Effector memory CD8-positive, alpha-beta T cell (primary cell): ENCODE measurements at regions not wholly inside any gene's neighbourhood (a gene's known extent, or its start where the extent isn't known, plus 50 kb on each side); places are given as distances from the start of the nearest gene placed in this dataset.

Experiments
- ATAC-seq: fragments of 150-1000 bp; cut with Tn5 transposase; replicated peaks from 2 replicates; pipeline ENCODE4 v1.10.0; 2021; ENCODE audit warnings: mild to moderate bottlenecking, moderate library complexity
- DNase-seq, 3 experiments: peaks; one replicate each; pipeline ENCODE4 v3.0.0; 2021
- H3K27ac Mint-ChIP-seq, 2 donors: one replicate each; pipeline ENCODE4 v1.8.0; 2022; ENCODE audit warnings: mild to moderate bottlenecking in 2 of 2, mixed read lengths in 2 of 2, moderate library complexity in 2 of 2
- H3K27me3 Mint-ChIP-seq, 2 donors: one replicate each; pipeline ENCODE4 v1.8.0; 2022; ENCODE audit warnings: mixed read lengths in 2 of 2
- H3K36me3 Mint-ChIP-seq: one replicate; pipeline ENCODE4 v1.8.0; 2022; ENCODE audit warnings: mild to moderate bottlenecking, moderate library complexity, mixed read lengths; ENCODE audit not compliant: insufficient read depth
- H3K4me1 Mint-ChIP-seq, 2 donors: one replicate each; pipeline ENCODE4 v1.8.0; 2022; ENCODE audit warnings: low read depth in 2 of 2, mixed read lengths in 2 of 2
- H3K4me3 Mint-ChIP-seq, 2 donors: one replicate each; pipeline ENCODE4 v1.8.0; 2022; ENCODE audit warnings: mild to moderate bottlenecking in 2 of 2, mixed read lengths in 2 of 2, moderate library complexity in 2 of 2
- H3K9me3 Mint-ChIP-seq, 2 donors: one replicate each; pipeline ENCODE4 v1.8.0; 2022; ENCODE audit warnings: mixed read lengths in 2 of 2

DNA sequence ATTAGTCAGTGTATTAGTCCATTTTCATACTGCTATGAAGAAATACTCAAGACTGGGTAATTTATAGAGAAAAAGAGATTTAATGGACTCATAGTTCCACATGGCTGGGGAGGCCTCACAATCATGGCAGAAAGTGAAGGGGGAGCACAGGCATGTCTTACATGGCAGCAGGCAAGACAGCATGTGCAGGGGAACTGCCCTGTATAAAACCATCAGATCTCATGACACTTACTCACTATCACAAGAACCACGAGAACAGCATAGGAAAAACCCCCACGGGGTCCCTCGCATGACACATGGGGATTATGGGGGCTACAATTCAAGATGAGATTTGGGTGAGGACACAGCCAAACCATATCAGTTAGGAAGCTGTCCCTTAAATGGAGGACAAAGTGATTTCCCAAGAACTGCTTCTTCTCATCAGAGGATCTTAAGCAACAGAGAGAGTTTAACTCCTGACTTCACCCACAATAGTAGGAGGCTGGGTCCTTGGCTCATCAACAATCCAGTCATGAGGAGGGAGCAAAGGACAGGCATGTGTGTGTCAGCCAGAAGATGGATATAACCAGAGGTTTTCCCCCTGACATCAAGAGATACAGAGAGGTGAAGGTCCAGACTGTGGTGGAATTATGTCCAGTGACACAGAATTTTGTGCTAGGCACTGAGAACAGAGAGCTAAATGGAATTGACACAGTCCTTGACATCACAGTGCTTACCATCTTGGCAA lies 203.8 kb upstream of the SH3BP4 start:
- Mint-ChIP-seq H3K27ac (no peak overlapping the region), H3K36me3 (no peaks in the 10 kb centered on the region)

GRCh38 chr2:234747032-234747431 lies 204.8 kb upstream of the SH3BP4 start:
- DNase-seq, result no peak
- Mint-ChIP-seq H3K27ac (no peak overlapping the region), H3K4me1 (no peaks in the 10 kb centered on the region), H3K9me3 (no peaks in the 10 kb centered on the region), H3K27me3 (peaks cover 43 to 56% of the 10 kb centered on the region in 2 donors), H3K36me3 (no peaks in the 10 kb centered on the region), H3K4me3 (no peak overlapping the region)
- no peak for ATAC-seq

More for the DNA sequence above, 203.8 kb upstream of the SH3BP4 start:
- Mint-ChIP-seq H3K4me3 (no peak overlapping the region), H3K9me3 (no peaks in the 10 kb centered on the region), H3K27me3 (peaks cover 41 to 57% of the 10 kb centered on the region in 2 donors), H3K4me1 (no peaks in the 10 kb centered on the region)
- DNase-seq (no peak), ATAC-seq (no peak)

DNA sequence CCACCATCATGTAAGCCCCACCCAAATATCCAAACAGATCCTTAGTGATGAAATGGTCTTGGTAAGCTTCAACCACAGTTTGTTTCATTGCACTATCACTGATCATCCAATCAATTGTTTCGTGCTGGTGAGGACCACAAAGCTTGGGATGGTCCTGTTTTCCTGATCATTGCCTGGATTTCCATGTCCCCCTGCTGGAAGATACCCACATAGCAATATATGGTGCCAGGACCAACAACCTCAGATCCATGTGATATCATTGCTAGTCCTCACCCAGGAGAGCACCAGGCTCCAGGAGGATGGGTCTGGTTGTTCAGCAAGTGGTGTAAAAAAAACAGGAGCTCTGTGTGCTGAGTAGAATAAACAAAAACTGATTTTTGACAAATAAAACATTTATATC lies 206.5 kb upstream of the SH3BP4 start:
- no peak overlapping the region for H3K27ac Mint-ChIP-seq
- no peaks in the 10 kb centered on the region for H3K4me1 Mint-ChIP-seq
- no peaks in the 10 kb centered on the region for H3K9me3 Mint-ChIP-seq
- DNase-seq (no peak), ATAC-seq (no peak)
- H3K27me3 Mint-ChIP-seq, result peaks cover 49 to 55% of the 10 kb centered on the region in 2 donors
- H3K36me3 Mint-ChIP-seq, result no peaks in the 10 kb centered on the region
- no peak overlapping the region for H3K4me3 Mint-ChIP-seq

GRCh38 chr2:234741976-234742375 lies 209.8 kb upstream of the SH3BP4 start:
- Mint-ChIP-seq H3K27me3 (peaks cover 40 to 61% of the 10 kb centered on the region in 2 donors), H3K27ac (no peak overlapping the region), H3K9me3 (no peaks in the 10 kb centered on the region), H3K36me3 (no peaks in the 10 kb centered on the region), H3K4me3 (no peak overlapping the region), H3K4me1 (no peaks in the 10 kb centered on the region)
- no peak for ATAC-seq
- DNase-seq, result no peak

- Mint-ChIP-seq H3K27ac (no peak overlapping the region), H3K27me3 (peaks cover 43 to 67% of the 10 kb centered on the region in 2 donors), H3K36me3 (no peaks in the 10 kb centered on the region), H3K9me3 (peaks cover 0 to 5% of the 10 kb centered on the region in 2 donors), H3K4me3 (no peak overlapping the region), H3K4me1 (no peaks in the 10 kb centered on the region)
- ATAC-seq (no peak), DNase-seq (no peak)
Measured at GRCh38 chr2:234739061-234739460, 212.8 kb upstream of the SH3BP4 start.

DNA sequence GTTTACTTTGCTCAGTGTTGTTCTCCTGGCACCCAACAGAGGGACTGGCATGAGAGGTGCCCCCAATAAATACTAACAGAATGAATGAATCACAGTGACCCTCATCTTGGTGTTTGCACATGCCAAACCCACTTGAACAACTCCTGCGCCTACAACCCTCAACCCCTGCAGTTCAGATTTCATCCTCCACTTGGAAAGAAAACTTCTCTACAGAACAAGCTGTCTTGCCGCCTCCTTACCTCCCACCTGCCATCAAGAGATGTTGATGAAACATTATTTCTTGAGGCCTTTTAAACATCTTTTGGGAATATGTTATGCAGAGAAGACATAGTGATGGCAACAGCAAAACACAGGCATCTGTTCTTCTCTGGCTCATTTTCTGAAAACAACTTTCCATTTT lies 216.0 kb upstream of the SH3BP4 start:
- no peak for ATAC-seq
- Mint-ChIP-seq H3K36me3 (no peaks in the 10 kb centered on the region), H3K27me3 (peaks cover 56 to 72% of the 10 kb centered on the region in 2 donors), H3K4me1 (no peaks in the 10 kb centered on the region), H3K27ac (no peak overlapping the region), H3K9me3 (peaks cover 0 to 5% of the 10 kb centered on the region in 2 donors), H3K4me3 (no peak overlapping the region)
- DNase-seq, result no peak

GRCh38 chr2:234733795-234734600 lies 217.8 kb upstream of the SH3BP4 start:
- no peaks in the 10 kb centered on the region for H3K36me3 Mint-ChIP-seq
- no peaks in the 10 kb centered on the region for H3K4me1 Mint-ChIP-seq
- H3K27ac Mint-ChIP-seq, result no peak overlapping the region

DNA sequence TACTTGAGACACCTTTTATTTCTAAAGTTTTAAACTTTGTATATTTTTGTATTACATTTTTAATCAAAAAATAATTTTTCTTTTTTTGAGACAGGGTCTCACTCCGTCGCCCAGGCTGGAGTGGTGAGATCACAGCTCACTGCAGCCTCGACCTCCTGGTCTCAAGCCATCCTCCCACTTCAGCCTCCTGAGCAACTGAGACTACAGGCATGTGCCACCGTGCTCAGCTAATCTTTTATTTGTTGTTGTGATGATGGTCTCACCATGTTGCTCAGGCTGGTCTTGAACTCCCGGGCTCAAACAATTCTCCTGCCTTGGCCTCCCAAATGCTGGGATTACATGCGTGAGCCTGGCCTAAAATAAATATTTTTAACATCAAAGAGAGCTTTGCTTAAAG lies 218.7 kb upstream of the SH3BP4 start:
- Mint-ChIP-seq H3K36me3 (no peaks in the 10 kb centered on the region), H3K9me3 (peaks cover 0 to 5% of the 10 kb centered on the region in 2 donors), H3K4me1 (no peaks in the 10 kb centered on the region), H3K4me3 (no peak overlapping the region), H3K27me3 (peaks cover 49 to 81% of the 10 kb centered on the region in 2 donors), H3K27ac (no peak overlapping the region)
- no peak for ATAC-seq
- no peak for DNase-seq

More at GRCh38 chr2:234733795-234734600, 217.8 kb upstream of the SH3BP4 start:
- Mint-ChIP-seq H3K9me3 (peaks cover 0 to 5% of the 10 kb centered on the region in 2 donors), H3K27me3 (peaks cover 53 to 85% of the 10 kb centered on the region in 2 donors), H3K4me3 (no peak overlapping the region)
- DNase-seq (no peak), ATAC-seq (no peak)

DNA sequence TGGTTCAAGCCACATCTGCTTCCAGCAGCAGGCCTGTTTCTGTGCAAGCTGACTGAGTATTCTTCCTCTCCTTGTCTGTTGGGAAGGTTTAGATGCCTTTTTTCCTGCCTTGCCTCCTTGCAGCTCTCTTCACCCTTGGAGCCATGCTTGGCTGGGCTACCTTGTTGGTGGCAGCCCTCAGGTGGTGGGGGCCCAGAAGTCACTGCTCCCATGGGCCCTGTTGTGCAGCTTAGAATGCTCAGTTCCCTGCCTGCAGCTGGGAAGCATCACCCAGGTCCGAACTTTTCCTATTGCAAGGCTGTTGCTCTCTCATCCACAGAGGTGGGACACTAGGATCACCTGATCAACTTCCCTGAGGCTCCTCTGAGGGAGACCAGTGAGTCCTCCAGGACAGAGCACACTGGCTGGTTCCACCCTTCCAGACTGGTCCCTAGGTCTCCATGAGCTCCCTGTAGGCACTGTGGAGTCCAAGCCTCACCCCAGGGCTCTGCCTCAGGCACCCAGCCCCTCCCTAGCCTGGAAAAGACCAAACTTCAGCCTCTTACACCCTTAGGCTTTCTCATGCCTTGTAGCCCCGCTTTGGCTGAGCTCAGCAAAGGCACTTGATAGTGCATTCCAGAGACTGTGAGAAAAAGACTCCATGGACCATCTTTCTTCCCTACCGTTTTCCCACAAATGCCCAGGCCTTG lies 219.3 kb upstream of the SH3BP4 start:
- H3K27me3 Mint-ChIP-seq, result peaks cover 44 to 75% of the 10 kb centered on the region in 2 donors
- H3K9me3 Mint-ChIP-seq, result peaks cover 0 to 5% of the 10 kb centered on the region in 2 donors
- DNase-seq (no peak), ATAC-seq (no peak)
- no peaks in the 10 kb centered on the region for H3K4me1 Mint-ChIP-seq
- H3K36me3 Mint-ChIP-seq, result no peaks in the 10 kb centered on the region
- H3K27ac Mint-ChIP-seq, result no peak overlapping the region
- H3K4me3 Mint-ChIP-seq, result no peak overlapping the region

DNA sequence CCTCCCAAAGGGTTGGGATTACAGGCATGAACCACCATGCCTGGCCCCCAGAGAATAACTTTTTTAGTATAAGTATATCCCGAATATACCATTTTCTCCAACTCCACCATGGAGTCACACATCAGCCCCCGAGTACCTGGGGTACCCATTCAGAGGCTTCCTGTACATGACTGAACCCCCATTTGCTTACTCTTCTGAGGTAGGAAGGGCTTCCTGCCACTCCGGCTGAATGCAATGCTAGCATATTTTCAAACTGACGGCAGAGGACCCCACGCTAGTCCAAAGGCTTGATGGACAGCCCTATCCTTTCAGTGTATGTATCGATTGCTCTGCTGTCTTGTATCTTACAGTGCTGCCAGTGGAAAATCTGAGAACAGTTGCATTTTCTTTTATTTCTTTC lies 220.6 kb upstream of the SH3BP4 start:
- H3K9me3 Mint-ChIP-seq, result peaks cover 0 to 5% of the 10 kb centered on the region in 2 donors
- no peak overlapping the region for H3K4me3 Mint-ChIP-seq
- no peaks in the 10 kb centered on the region for H3K4me1 Mint-ChIP-seq
- DNase-seq (no peak), ATAC-seq (no peak)
- H3K36me3 Mint-ChIP-seq, result no peaks in the 10 kb centered on the region
- H3K27ac Mint-ChIP-seq, result no peak overlapping the region
- peaks cover 35 to 66% of the 10 kb centered on the region in 2 donors for H3K27me3 Mint-ChIP-seq

DNA sequence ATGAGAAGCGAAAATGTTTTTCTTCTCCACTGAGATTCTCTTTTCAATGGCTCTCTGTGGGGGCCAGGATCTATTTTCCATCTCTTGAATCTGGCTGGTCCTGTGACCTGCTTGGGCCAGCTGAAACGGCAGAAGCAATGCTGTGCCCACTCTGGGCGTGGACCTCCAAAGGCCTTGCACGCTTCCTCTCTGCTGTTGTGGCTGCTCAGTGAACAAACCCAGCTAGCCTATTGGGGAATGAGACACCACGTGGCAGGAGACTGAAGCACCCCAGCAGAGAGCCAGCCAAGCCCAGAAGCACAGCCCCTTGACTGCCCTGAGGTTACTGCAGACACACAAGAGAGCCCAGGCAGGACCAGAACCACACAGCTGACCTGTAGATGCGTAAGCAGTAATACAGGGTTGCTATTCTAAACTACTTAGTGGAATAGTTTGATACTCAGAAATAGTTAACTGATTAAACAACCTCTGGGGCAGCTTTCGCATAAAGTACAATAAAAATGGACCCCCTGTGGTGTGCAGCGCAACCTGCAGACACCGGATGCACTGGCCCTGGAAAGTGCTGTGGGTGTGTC lies 221.7 kb upstream of the SH3BP4 start:
- no peaks in the 10 kb centered on the region for H3K4me1 Mint-ChIP-seq
- ATAC-seq (no peak), DNase-seq (no peak)
- no peak overlapping the region for H3K27ac Mint-ChIP-seq
- no peak overlapping the region for H3K4me3 Mint-ChIP-seq
- peaks cover 37 to 66% of the 10 kb centered on the region in 2 donors for H3K27me3 Mint-ChIP-seq
- H3K36me3 Mint-ChIP-seq, result no peaks in the 10 kb centered on the region
- H3K9me3 Mint-ChIP-seq, result peaks cover 0 to 3% of the 10 kb centered on the region in 2 donors

- DNase-seq, result no peak
- H3K4me3 Mint-ChIP-seq, result no peak overlapping the region
Measured at GRCh38 chr2:234725528-234726264, 226.1 kb upstream of the SH3BP4 start.

GRCh38 chr2:234724850-234725249 lies 227.0 kb upstream of the SH3BP4 start:
- Mint-ChIP-seq H3K4me3 (no peak overlapping the region), H3K27ac (no peak overlapping the region), H3K27me3 (peaks cover 35 to 40% of the 10 kb centered on the region in 2 donors), H3K9me3 (no peaks in the 10 kb centered on the region), H3K36me3 (no peaks in the 10 kb centered on the region), H3K4me1 (no peaks in the 10 kb centered on the region)
- DNase-seq (no peak), ATAC-seq (no peak)

More at GRCh38 chr2:234725528-234726264, 226.1 kb upstream of the SH3BP4 start:
- no peak for ATAC-seq
- no peaks in the 10 kb centered on the region for H3K9me3 Mint-ChIP-seq
- no peak overlapping the region for H3K27ac Mint-ChIP-seq
- H3K36me3 Mint-ChIP-seq, result no peaks in the 10 kb centered on the region
- no peaks in the 10 kb centered on the region for H3K4me1 Mint-ChIP-seq
- peaks cover 32 to 41% of the 10 kb centered on the region in 2 donors for H3K27me3 Mint-ChIP-seq
